PFSK-1 (cell line): ENCODE measurements at regions not wholly inside any gene's neighbourhood (a gene's known extent, or its start where the extent isn't known, plus 50 kb on each side); places are given as distances from the start of the nearest gene placed in this dataset.
A peak's percentile ranks its signal among the peaks of the same experiment; 100 is the strongest.

Experiments used
- FOXP2 ChIP-seq: optimal IDR thresholded peaks from 2 replicates; pipeline ENCODE3; 2011; ENCODE audit warnings: borderline replicate concordance, control low read depth, inconsistent platforms; ENCODE audit not compliant: insufficient read depth; ENCODE audit errors: extremely low read length, extremely low read depth
- POLR2AphosphoS5 ChIP-seq: IDR thresholded peaks from 2 replicates; pipeline ENCODE4 v1.6.1; 2012; ENCODE audit warnings: low read depth, mild to moderate bottlenecking, control low read depth, low read length, moderate library complexity
- SIN3A ChIP-seq: IDR thresholded peaks from 2 replicates; pipeline ENCODE4 v1.6.1; 2012; ENCODE audit warnings: mild to moderate bottlenecking, low read length, moderate library complexity, borderline replicate concordance; ENCODE audit not compliant: insufficient read depth
- TAF1 ChIP-seq: IDR thresholded peaks from 2 replicates; pipeline ENCODE4 v1.6.1; 2012; ENCODE audit warnings: low read length, control low read depth, borderline replicate concordance; ENCODE audit not compliant: insufficient read depth
- TF ChIP-seq, protein P1 (sequence below), 2 experiments: IDR thresholded peaks; 2 replicates each; pipeline versions ENCODE4 v1.6.1 to v1.8.0; 2011 to 2012; ENCODE audit warnings: low read depth in 2 of 2, low read length in 2 of 2, control low read depth in 1 of 2, inconsistent platforms in 1 of 2, mild to moderate bottlenecking in 1 of 2, moderate library complexity in 1 of 2; ENCODE audit not compliant: insufficient read depth in 1 of 2

DNA sequence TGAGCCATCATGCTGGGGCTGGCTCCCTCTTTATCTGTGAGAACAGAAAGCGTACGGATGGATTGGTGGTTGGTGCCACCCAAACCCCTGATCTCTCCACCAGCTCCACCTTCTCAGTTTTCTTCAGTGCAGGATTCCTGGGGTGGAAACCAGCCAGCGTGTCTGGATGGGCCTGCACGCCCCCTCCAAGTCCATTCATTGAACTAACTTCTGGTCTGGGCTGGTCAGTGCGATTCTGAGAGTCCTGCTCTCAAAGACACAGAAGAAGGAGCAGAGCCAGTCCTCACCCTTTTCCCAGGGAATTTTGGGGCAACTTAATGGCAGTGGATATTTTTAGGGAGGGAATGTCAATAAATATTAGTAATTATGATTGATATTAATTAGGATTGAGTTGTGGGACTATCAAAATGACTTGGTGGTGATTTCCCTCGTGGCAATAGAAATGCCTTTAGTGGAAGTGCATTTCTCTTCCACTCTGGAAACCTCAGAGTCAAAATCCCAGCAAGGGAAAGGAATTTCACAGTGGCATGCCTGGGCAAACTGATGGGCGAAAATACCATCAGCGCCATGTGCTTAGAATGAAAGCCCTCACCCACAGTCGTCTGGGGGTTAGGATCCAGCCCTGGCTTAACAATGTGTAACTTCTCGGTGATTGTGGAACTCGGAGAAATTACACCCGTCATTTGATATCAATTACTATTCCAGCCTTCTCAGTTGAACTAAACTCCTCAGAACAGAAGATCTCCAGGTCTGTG lies 69.3 kb upstream of the EEPD1 start:
- TF ChIP-seq TAF1: no peak
- no peak for TF ChIP-seq SIN3A
- no peak for TF ChIP-seq FOXP2

DNA sequence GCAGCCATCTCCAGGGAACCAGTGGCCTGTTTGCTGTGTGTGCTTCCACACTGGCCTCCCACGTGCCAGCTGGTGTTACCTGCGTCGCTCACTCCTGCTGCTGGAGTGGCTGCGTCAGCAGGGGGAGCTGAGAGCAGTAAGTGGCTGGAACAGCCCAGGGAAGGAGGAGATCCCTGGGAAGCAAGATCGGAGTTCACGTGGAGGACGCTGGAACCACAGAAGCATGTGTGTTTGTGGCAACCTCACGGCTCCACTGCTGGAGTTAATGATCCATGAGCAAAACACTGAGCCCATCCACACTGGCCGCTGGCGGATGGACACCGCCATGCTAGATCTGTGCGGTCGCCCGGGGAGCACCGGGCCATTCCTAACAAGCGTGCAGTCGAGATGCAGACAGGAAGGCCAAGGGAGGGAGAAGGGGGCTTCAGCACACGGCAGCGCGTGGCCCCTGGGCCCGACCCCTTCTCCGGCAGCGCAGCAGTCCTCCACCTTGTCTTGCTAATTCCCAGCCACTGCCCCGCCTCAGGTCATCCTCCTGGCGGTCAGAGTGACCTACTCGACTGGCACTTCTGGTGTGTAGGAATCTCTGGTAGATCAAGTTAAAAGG lies 68.5 kb upstream of the EEPD1 start:
- TF ChIP-seq FOXP2 (peak; percentile 44), POLR2AphosphoS5 (no peak)

DNA sequence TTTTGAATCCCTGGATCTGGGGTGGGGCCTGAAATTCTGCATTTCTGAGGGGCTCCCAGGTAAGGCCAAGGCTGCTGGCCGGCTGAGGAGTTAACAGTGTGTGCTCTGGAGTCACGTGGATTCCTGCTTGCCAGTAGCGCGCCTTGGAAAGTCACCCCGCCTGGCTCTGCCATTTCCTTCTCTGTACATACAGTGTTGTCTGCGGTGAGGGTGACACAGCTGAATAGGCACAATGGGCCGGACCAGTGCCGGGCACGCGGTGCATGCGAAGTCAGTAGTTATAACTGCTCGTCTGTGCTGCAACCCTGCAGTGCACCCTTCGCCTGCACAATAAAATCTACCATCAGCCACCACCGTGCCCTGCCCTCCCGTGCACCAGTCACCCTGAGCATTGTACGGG lies 68.0 kb upstream of the EEPD1 start:
- TF ChIP-seq, protein P1, sequence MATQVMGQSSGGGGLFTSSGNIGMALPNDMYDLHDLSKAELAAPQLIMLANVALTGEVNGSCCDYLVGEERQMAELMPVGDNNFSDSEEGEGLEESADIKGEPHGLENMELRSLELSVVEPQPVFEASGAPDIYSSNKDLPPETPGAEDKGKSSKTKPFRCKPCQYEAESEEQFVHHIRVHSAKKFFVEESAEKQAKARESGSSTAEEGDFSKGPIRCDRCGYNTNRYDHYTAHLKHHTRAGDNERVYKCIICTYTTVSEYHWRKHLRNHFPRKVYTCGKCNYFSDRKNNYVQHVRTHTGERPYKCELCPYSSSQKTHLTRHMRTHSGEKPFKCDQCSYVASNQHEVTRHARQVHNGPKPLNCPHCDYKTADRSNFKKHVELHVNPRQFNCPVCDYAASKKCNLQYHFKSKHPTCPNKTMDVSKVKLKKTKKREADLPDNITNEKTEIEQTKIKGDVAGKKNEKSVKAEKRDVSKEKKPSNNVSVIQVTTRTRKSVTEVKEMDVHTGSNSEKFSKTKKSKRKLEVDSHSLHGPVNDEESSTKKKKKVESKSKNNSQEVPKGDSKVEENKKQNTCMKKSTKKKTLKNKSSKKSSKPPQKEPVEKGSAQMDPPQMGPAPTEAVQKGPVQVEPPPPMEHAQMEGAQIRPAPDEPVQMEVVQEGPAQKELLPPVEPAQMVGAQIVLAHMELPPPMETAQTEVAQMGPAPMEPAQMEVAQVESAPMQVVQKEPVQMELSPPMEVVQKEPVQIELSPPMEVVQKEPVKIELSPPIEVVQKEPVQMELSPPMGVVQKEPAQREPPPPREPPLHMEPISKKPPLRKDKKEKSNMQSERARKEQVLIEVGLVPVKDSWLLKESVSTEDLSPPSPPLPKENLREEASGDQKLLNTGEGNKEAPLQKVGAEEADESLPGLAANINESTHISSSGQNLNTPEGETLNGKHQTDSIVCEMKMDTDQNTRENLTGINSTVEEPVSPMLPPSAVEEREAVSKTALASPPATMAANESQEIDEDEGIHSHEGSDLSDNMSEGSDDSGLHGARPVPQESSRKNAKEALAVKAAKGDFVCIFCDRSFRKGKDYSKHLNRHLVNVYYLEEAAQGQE (IDR thresholded peaks at IDR 0.05; ENCODE audit: insufficient read depth in 1 of 2, low read depth in 2 of 2, low read length in 2 of 2): no peak
- TF ChIP-seq FOXP2 (no peak), TAF1 (no peak)

DNA sequence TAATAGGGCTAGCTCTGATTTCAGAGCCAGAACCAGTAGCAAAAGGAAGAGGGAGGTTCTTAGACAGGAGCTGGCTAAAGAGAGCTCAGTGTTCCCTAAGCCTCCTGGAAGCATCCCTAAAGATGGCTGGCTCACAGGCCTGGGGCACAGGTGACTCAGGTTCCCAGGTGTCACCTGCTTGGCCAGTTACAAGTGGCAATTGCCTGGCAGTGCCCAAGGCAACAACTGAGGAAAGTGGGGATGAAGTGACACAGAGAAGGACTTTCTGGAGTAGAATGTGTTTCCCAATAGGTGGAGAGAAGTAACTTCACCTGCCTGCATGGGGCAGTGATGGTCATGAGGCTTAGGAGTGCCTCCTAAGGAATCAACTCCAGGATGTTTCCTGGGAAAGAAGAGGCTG lies 66.5 kb upstream of the EEPD1 start:
- TF ChIP-seq FOXP2 (no peak), TAF1 (no peak), SIN3A (no peak), POLR2AphosphoS5 (no peak)
- TF ChIP-seq, protein P1 (IDR thresholded peaks at IDR 0.05; ENCODE audit: insufficient read depth in 1 of 2, low read depth in 2 of 2, low read length in 2 of 2): no peak

DNA sequence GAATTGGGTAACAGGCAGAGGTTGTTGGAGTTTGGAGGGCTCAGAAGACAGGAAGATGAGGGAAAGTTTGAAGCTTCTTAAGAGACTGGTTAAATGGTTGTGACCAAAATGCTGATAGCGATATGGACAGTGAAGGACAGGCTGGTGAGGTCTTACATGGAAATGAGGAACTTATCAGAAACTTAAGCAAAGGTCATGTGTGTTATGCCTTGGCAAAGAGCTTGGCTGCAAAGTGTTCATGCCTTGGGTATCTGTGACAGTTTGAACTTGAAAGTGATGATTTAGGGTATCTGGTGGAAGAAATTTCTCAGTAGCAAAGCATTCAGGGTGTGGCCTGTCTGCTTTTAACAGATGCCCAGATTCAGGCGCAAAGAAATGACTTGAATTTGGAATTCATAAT lies 64.5 kb upstream of the EEPD1 start:
- no peak for TF ChIP-seq POLR2AphosphoS5
- TF ChIP-seq, protein P1 (IDR thresholded peaks at IDR 0.05; ENCODE audit: insufficient read depth in 1 of 2, low read depth in 2 of 2, low read length in 2 of 2): no peak
- TF ChIP-seq SIN3A: no peak
- no peak for TF ChIP-seq TAF1
- TF ChIP-seq FOXP2: no peak

DNA sequence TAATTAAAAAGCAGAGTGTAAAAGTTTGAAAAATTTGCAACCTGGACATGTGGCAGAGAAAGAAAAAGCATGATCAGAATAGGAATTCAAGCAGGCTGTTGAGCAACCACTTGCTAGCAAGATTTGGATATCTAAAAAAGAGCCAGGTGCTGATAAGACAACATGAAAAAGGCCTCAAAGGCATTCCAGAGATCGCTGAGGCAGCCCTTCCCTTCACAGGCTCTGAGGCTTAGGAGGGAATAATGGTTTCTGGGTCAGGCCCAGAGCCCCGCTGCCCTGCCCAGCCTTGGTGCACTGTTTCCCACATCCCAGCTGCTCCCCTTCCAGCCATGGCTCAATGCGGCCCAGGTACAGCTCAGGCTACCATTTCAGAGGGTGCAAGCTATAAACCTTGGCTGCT lies 64.1 kb upstream of the EEPD1 start:
- TF ChIP-seq TAF1: no peak
- no peak for TF ChIP-seq SIN3A
- no peak for TF ChIP-seq POLR2AphosphoS5
- TF ChIP-seq, protein P1 (IDR thresholded peaks at IDR 0.05; ENCODE audit: insufficient read depth in 1 of 2, low read depth in 2 of 2, low read length in 2 of 2): no peak
- TF ChIP-seq FOXP2: no peak
